HCT116 (cell line): ENCODE measurements at regions not wholly inside any gene's neighbourhood (a gene's known extent, or its start where the extent isn't known, plus 50 kb on each side); places are given as distances from the start of the nearest gene placed in this dataset.

Experiments used
- CEBPB ChIP-seq: IDR thresholded peaks from 2 replicates; pipeline ENCODE4 v1.6.1; 2012; ENCODE audit warnings: low read depth
- EZH2 ChIP-seq: fragments of 200-600 bp; sonication (generic); IDR thresholded peaks from 2 replicates; pipeline ENCODE4 v1.6.1; 2017; ENCODE audit warnings: antibody characterized with exemption, mixed run types
- JUND ChIP-seq: IDR thresholded peaks from 2 replicates; pipeline ENCODE4 v1.6.1; 2012
- POLR2A ChIP-seq: IDR thresholded peaks from 2 replicates; pipeline ENCODE4 v1.7.0; 2011; ENCODE audit warnings: borderline replicate concordance; ENCODE audit not compliant: insufficient read depth, insufficient read length; ENCODE audit errors: extremely low read depth
- POLR2AphosphoS5 ChIP-seq: IDR thresholded peaks from 2 replicates; pipeline ENCODE4 v1.6.1; 2011; ENCODE audit warnings: mild to moderate bottlenecking, low read depth, low read length, moderate library complexity
- RAD21 ChIP-seq: IDR thresholded peaks from 2 replicates; pipeline ENCODE4 v1.6.1; 2012; ENCODE audit warnings: low read depth, mild to moderate bottlenecking
- ZNF274 ChIP-seq: fragments of 200-500 bp; sonication (Bioruptor generic); IDR thresholded peaks from 2 replicates; pipeline ENCODE4 v1.6.1; 2014; ENCODE audit warnings: mild to moderate bottlenecking, low read depth, low read length, inconsistent platforms
- TF ChIP-seq, protein P1 (sequence below), 3 experiments: fragments of 200-600 bp in 1 of 3; sonication (generic) in 1 of 3; IDR thresholded peaks in 2 of 3; conservative IDR thresholded peaks in 1 of 3; 2 replicates each; pipeline ENCODE4 v1.5.1; 2012 to 2017; ENCODE audit warnings: low read depth in 2 of 3, low read length in 2 of 3, antibody characterized with exemption in 1 of 3, borderline replicate concordance in 1 of 3, control low read depth in 1 of 3, mild to moderate bottlenecking in 1 of 3, mixed read lengths in 1 of 3, mixed run types in 1 of 3, moderate library complexity in 1 of 3; ENCODE audit not compliant: insufficient read depth in 1 of 3
- TF ChIP-seq, protein P2 (sequence below): IDR thresholded peaks from 2 replicates; pipeline ENCODE4 v1.6.1; 2012; ENCODE audit warnings: low read depth

GRCh38 chr12:107493135-107493494, 192.5 kb upstream of the PWP1 start:
- TF ChIP-seq EZH2, result no peak
- TF ChIP-seq, protein P1, sequence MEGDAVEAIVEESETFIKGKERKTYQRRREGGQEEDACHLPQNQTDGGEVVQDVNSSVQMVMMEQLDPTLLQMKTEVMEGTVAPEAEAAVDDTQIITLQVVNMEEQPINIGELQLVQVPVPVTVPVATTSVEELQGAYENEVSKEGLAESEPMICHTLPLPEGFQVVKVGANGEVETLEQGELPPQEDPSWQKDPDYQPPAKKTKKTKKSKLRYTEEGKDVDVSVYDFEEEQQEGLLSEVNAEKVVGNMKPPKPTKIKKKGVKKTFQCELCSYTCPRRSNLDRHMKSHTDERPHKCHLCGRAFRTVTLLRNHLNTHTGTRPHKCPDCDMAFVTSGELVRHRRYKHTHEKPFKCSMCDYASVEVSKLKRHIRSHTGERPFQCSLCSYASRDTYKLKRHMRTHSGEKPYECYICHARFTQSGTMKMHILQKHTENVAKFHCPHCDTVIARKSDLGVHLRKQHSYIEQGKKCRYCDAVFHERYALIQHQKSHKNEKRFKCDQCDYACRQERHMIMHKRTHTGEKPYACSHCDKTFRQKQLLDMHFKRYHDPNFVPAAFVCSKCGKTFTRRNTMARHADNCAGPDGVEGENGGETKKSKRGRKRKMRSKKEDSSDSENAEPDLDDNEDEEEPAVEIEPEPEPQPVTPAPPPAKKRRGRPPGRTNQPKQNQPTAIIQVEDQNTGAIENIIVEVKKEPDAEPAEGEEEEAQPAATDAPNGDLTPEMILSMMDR (IDR thresholded peaks at IDR 0.05 in 2 of 3, conservative IDR thresholded peaks at IDR 0.05 in 1 of 3; ENCODE audit: borderline replicate concordance in 1 of 3, insufficient read depth in 1 of 3, low read depth in 2 of 3, low read length in 2 of 3), result no peak
- TF ChIP-seq JUND, result no peak
- no peak for TF ChIP-seq RAD21
- no peak for TF ChIP-seq POLR2A
- no peak for TF ChIP-seq POLR2AphosphoS5
- no peak for TF ChIP-seq CEBPB
- TF ChIP-seq, protein P2, sequence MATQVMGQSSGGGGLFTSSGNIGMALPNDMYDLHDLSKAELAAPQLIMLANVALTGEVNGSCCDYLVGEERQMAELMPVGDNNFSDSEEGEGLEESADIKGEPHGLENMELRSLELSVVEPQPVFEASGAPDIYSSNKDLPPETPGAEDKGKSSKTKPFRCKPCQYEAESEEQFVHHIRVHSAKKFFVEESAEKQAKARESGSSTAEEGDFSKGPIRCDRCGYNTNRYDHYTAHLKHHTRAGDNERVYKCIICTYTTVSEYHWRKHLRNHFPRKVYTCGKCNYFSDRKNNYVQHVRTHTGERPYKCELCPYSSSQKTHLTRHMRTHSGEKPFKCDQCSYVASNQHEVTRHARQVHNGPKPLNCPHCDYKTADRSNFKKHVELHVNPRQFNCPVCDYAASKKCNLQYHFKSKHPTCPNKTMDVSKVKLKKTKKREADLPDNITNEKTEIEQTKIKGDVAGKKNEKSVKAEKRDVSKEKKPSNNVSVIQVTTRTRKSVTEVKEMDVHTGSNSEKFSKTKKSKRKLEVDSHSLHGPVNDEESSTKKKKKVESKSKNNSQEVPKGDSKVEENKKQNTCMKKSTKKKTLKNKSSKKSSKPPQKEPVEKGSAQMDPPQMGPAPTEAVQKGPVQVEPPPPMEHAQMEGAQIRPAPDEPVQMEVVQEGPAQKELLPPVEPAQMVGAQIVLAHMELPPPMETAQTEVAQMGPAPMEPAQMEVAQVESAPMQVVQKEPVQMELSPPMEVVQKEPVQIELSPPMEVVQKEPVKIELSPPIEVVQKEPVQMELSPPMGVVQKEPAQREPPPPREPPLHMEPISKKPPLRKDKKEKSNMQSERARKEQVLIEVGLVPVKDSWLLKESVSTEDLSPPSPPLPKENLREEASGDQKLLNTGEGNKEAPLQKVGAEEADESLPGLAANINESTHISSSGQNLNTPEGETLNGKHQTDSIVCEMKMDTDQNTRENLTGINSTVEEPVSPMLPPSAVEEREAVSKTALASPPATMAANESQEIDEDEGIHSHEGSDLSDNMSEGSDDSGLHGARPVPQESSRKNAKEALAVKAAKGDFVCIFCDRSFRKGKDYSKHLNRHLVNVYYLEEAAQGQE, result no peak
- TF ChIP-seq ZNF274, result no peak
